ENCODE measurements at regions not wholly inside any gene's neighbourhood (a gene's known extent, or its start where the extent isn't known, plus 50 kb on each side); places are given as distances from the start of the nearest gene placed in this dataset.

GRCh38 chr2:31725444-31725843, 144.7 kb upstream of the SRD5A2 start (continued):
- TF ChIP-seq E2F6 (IDR thresholded peaks at IDR 0.05; ENCODE audit: borderline replicate concordance, low read depth), result no peak
- no peak for TF ChIP-seq USF2 (IDR thresholded peaks at IDR 0.05)

- ChIA-PET CTCF (no interaction called here), POLR2A (no interaction called here)
- DNase-seq (ENCODE audit: low read depth in 1 of 2, low spot score in 1 of 2), result no peak
- H3K4me3 ChIP-seq, result no peak overlapping the region
- no peak for FAIRE-seq
- H3K27ac ChIP-seq, result no peak overlapping the region
- no peak for TF ChIP-seq RARB (CRISPR knock-in tag; IDR thresholded peaks at IDR 0.05)
- no peak for TF ChIP-seq GATA3 (IDR thresholded peaks at IDR 0.05; ENCODE audit: borderline replicate concordance)
- no peak for TF ChIP-seq RAD21 (conservative IDR thresholded peaks at IDR 0.05 in 1 of 2, IDR thresholded peaks at IDR 0.05 in 1 of 2)
- TF ChIP-seq ZFP36 (IDR thresholded peaks at IDR 0.05; ENCODE audit: borderline replicate concordance, partially characterized antibody), result no peak
- TF ChIP-seq CBX8 (IDR thresholded peaks at IDR 0.05), result no peak
- no peak for TF ChIP-seq HMGXB4 (CRISPR knock-in tag; IDR thresholded peaks at IDR 0.05; ENCODE audit: borderline replicate concordance)
- TF ChIP-seq NPAS2 (CRISPR knock-in tag; IDR thresholded peaks at IDR 0.05; ENCODE audit: borderline replicate concordance), result no peak
- TF ChIP-seq ZSCAN20 (CRISPR knock-in tag; IDR thresholded peaks at IDR 0.05), result no peak
- no peak for TF ChIP-seq BCL3 (IDR thresholded peaks at IDR 0.05)
- TF ChIP-seq HES2 (IDR thresholded peaks at IDR 0.05), result no peak
- no peak for TF ChIP-seq POLR2A (IDR thresholded peaks at IDR 0.05; ENCODE audit: low read length)
- TF ChIP-seq HDAC2 (IDR thresholded peaks at IDR 0.05), result no peak
- TF ChIP-seq CEBPB (IDR thresholded peaks at IDR 0.05), result no peak
- no peak for TF ChIP-seq EHF (CRISPR knock-in tag; IDR thresholded peaks at IDR 0.05)
- no peak for TF ChIP-seq E2F6 (IDR thresholded peaks at IDR 0.05; ENCODE audit: borderline replicate concordance, low read depth)
- no peaks in the 10 kb centered on the region for H3K4me1 ChIP-seq
- no peak overlapping the region for H3K4me2 ChIP-seq
- no peaks in the 10 kb centered on the region for H3K9me3 ChIP-seq
- no peak for ATAC-seq
Observed at GRCh38 chr2:31711737-31712136, 131.0 kb upstream of the SRD5A2 start.

DNA sequence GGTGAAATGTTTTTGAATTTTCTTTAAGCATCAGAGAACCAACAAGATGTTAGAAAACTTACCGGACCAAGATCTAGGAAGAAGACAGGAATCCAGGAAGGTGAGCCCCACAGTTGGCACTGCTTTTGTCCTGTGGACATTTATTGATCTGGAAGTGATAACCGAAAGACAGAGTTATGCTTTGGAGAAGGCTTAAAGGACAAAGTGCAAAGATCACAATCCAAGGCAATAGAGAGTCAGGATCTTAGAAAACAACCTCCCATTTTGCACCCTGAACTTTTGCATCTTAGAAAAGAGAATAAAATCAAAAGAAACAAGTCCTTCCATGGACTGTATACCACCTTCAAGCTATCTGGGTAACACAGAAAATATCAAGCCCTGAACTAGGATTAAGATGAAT, 129.4 kb upstream of the SRD5A2 start:
- peaks cover under 1% of the 10 kb centered on the region; the same call in 1 of the 3 replicates for H3K4me1 ChIP-seq
- no peak overlapping the region for H3K27ac ChIP-seq
- no peak overlapping the region for H3K4me3 ChIP-seq
- H3K4me2 ChIP-seq, result no peak overlapping the region
- FAIRE-seq (no peak), ATAC-seq (no peak), DNase-seq (ENCODE audit: low read depth in 1 of 2, low spot score in 1 of 2) (no peak)
- POLR2A ChIA-PET, result no interaction called here
- WGBS (ENCODE audit: missing lambda C conversion rate), result 71% methylated on average over 2 of the region's 2 CpGs
- TF ChIP-seq HOXB5 (CRISPR knock-in tag; IDR thresholded peaks at IDR 0.05) (no peak), MAZ (IDR thresholded peaks at IDR 0.05; ENCODE audit: borderline replicate concordance, low read depth, low read length) (no peak), HDAC2 (IDR thresholded peaks at IDR 0.05) (no peak), BCL3 (IDR thresholded peaks at IDR 0.05) (no peak), USF2 (IDR thresholded peaks at IDR 0.05) (no peak), FOSB (CRISPR knock-in tag; IDR thresholded peaks at IDR 0.05) (no peak), RAD21 (conservative IDR thresholded peaks at IDR 0.05 in 1 of 2, IDR thresholded peaks at IDR 0.05 in 1 of 2) (no peak), JUNB (IDR thresholded peaks at IDR 0.05) (no peak), ZFP36 (IDR thresholded peaks at IDR 0.05; ENCODE audit: borderline replicate concordance, partially characterized antibody) (no peak)
- TF ChIP-seq, protein P1, sequence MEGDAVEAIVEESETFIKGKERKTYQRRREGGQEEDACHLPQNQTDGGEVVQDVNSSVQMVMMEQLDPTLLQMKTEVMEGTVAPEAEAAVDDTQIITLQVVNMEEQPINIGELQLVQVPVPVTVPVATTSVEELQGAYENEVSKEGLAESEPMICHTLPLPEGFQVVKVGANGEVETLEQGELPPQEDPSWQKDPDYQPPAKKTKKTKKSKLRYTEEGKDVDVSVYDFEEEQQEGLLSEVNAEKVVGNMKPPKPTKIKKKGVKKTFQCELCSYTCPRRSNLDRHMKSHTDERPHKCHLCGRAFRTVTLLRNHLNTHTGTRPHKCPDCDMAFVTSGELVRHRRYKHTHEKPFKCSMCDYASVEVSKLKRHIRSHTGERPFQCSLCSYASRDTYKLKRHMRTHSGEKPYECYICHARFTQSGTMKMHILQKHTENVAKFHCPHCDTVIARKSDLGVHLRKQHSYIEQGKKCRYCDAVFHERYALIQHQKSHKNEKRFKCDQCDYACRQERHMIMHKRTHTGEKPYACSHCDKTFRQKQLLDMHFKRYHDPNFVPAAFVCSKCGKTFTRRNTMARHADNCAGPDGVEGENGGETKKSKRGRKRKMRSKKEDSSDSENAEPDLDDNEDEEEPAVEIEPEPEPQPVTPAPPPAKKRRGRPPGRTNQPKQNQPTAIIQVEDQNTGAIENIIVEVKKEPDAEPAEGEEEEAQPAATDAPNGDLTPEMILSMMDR (IDR thresholded peaks at IDR 0.05), result no peak
- CTCF ChIA-PET, result no interaction called here
- no peaks in the 10 kb centered on the region for H3K9me3 ChIP-seq

Data from A549 (cell line).